KBM-7 (cell line): ENCODE measurements at regions not wholly inside any gene's neighbourhood (a gene's known extent, or its start where the extent isn't known, plus 50 kb on each side); places are given as distances from the start of the nearest gene placed in this dataset.

Source experiments
- DNase-seq: peaks from one replicate; pipeline ENCODE4 v3.0.0-alpha.2; 2015
- in situ Hi-C: fragments of 300-500 bp; cut with MboI; formaldehyde crosslinking; loops from 2 replicates; pipeline ENCODE4 v1.14.3; 2020; ENCODE audit warnings: low sequenced_read_pairs, low pct_unique_long_range_greater_than_20kb, mixed read lengths

- in situ Hi-C loops = no loop called here
- DNase-seq = no peak
Observed at GRCh38 chr6:43916924-43917877, 147.2 kb downstream of the VEGFA start.

GRCh38 chr6:43915986-43916923, 146.2 kb downstream of the VEGFA start:
- peak; percentile 9 for DNase-seq
- in situ Hi-C loops = no loop called here

DNA sequence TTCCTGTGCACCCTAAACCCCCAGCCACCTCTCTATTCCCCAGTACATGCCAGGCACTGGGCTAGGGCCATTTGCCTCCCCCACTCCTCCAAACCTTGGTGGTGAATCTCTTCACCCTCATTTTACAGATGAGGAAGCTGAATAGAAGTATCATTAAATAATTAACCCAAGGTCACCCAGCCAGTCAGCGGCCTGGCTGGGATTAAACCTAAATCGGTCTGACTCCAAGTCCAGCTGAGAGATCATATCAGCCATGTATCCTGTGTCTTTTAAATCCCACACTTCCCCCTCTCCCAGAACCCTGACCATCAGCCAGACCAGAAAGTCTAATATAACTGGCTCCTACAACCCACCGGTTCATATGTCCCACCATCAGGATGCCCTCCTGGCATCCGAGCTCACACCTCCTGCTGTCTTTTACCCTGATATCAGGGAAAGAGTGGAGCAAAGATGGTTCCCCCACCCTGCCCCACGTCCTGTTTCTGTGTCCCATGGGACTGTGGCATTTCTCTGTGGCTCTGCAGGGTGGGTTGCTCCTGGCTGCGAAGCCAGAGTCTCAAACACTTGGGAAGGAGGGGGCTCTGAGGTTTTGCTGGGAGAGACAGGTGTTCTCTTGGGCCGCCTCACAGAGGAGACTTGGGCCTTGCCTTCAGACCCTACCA, 145.3 kb downstream of the VEGFA start:
- no peak for DNase-seq
- in situ Hi-C loops = no loop called here

DNA sequence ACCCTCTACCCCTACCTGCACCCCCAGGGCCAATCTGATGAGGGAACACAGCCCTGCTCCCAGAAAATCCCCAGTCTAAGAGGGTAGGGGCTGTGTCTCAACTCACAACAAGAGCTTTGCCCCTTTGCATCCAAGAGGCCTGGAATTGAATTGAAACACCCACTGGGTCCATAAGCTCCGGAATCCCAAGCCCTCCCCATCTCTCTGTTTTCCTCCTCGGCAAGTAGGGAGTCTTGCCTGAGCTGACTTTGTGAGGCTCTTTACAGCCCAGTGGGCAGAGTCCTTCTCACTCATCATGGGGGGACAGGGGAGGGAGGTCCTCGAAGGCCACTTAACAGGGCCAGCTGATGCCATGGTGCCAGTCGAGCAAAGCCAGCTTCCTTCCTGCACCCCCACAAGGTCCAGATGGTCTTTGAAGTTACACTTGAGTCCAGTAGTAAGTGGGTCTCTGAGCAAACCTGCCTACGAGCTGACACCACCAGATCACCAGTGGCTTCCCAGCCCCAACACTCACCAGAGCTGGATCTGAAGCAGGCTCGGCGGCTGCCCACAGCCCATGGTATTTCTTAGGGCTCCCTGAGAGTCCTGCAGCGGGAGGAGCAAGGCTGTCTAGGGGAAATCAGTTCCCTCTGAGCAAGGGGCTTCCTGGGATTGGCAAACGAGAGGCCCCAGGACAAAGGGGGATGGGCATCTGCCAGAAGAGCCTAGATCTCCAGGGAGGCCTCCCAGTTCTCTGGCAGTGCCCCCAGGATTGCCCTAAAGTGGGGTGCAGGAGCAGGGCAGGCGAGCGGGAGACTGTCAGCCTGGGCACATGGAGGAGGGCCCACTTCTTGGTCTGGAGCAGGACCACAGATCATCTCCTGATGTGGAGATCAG, 144.5 kb downstream of the VEGFA start:
- DNase-seq = no peak
- in situ Hi-C loops = no loop called here

GRCh38 chr6:43913375-43914271, 143.6 kb downstream of the VEGFA start:
- in situ Hi-C loops = no loop called here
- DNase-seq = no peak

DNA sequence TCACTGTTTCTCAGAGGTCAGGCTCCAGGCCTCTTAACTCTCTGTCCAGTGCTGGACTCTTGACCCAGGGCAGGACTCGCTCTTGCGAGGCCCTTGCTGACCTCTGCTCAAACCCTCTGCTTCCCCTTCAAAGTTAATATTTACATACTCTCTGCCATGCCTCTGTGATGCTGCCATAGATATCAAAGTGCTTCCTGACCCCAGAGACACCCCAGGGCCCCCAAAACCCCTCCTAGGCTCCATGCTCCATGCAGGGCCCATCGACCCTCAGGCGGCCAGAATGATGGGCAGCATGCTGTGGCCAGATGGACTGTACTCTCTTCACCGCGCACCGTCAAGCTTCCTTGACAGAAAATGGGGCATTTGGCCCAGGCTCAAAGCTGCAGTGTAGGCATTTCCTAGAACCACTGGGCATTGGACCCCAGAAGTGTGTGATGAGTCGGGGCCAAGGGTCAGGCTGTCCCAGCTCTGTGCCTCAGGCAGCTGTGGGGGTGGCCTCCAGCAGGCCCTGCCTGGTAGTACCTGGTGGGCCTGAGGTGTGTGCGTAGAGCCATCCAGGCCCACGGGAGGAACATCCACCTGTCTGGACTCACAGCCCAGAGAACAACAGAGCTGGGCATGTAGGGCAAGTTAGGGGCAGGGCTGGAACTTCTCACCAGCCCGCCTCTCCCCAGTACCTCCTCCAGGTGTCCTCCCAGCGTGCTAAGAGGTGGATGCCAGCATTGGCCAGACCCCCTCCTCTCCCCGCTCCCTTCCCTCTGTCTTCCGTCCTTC, 142.8 kb downstream of the VEGFA start:
- in situ Hi-C loops = no loop called here
- no peak for DNase-seq

- in situ Hi-C loops = no loop called here
- DNase-seq = no peak
Observed at GRCh38 chr6:43912116-43912577, 142.1 kb downstream of the VEGFA start.

DNA sequence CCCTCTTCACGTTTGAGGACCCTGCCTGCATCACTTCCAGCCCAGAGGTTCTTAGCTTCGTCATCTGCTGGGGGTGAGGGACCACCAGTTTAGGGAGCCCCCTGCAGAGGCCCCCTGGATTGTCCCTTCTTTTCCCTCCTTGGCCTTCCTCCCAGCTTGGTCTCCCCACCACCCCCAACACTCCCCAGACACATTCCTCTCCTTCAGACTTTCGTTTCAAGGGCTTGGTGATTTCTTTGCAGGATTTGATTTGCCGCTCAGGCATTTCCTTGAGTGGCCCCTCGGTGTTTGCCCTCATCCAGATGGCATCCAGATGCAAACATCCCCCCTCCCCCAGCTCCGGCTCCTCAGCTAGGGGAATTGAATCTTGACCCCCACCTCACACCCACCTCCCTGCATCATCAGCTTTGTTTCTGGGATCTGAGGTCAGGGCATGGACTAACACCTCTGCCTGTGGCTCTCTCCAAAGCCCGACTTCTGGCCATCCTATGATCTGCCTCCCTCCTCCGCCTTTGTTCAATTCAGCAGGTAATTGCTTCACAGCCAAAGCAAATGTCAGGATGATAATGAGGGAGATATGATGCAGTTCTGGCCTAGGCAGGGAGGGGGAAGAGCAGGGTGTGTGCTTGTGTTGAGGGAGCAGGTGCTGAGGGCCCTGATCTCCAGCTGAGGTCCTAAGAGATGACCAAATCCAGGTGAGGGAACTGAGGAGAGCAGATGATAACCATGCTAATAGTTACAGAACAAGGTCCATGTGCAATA, 141.5 kb downstream of the VEGFA start:
- no peak for DNase-seq
- in situ Hi-C loops = no loop called here

GRCh38 chr6:43910638-43911353, 140.8 kb downstream of the VEGFA start:
- in situ Hi-C loops = no loop called here
- DNase-seq = no peak

DNA sequence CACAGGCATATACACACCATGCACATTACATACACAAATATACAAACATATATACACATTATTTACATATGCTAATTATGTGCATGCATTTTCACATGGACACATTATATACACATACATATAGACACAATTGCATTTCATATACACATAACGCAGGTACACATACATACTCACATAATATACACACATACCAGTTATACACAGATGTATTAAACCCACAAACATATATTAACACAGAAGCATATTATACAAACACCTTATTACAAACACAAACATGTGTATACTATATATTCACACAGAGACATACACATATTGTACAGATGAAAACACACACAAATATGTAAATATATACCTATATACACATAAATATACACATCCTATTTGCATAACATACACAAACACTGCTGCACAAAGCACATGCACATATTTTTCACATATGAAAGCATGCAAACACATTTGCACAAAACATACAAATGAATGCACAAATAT, 140.2 kb downstream of the VEGFA start:
- in situ Hi-C loops = no loop called here
- DNase-seq = no peak

DNA sequence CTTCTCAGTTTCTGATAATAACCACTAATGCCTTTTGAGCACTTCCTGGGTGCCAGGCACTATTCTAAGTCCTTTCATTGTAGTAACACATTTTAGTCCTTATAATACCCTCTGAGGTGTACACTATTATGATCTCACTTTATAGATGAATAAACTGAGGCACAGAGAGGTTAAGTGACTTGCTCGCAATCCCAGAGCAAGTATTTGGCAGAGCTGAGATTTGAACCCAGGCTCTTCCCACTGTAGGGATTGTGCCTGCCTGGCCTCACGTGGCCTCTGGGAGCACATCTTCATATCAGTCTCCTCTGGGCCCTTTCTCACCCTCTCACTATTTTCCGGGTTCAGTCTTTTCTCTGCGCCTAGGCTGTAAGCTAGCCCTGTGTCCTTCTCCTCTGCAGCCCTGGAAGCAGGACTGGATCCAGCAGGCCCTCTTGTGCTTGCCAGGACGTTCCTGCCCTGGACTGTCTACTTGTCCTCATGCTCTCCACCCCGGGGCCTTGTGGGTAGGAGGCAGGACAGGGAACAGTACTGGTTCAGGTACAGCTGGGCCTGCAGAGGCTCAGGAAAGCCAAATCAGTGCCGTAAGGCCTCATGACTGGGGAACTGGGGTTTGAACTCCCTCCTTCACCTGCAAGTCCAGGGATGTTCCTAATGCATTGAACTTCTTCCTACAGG, 139.6 kb downstream of the VEGFA start:
- in situ Hi-C loops = no loop called here
- no peak for DNase-seq

DNA sequence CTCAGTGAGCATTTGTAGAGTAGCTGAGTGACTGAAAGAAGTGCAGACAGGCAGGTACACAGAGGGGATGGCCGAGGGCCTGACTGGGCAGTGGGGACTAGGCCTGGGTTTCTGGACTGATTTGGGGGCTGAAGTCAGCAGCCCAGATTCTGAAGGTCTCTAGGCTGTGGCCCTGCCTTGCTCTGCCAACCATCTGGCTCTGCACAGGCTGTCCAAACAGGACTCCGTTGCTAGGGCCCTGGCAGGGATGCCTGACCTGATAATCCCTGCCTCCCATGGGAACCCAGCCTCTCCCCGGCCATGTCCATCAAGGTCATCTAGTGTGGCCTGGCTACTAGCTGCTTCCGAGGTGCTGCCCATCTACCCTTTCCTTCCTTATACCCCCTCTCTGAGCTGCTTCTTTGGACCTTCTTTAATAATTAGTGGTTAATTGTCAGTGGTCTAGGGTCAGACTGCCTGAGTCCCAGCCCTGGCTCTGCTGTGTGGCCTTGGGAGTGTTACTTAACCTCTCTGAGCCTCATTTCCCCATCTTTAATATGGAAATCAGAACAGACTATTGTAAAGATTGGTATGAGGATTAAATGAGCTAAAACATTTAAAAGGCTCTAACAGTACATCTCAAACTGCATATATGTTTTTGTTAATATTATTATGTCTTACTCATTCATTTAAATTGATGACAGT, 137.9 kb downstream of the VEGFA start:
- in situ Hi-C loops = no loop called here

GRCh38 chr6:43907312-43907711, 137.3 kb downstream of the VEGFA start:
- in situ Hi-C loops = no loop called here
- no peak for DNase-seq

More for the DNA sequence above, 137.9 kb downstream of the VEGFA start:
- no peak for DNase-seq
